Activated gamma-delta T cell treated with anti-CD3 and anti-CD28 coated beads, Interleukin-2, amount 50 U/mL, for 16 hours (primary cell): ENCODE measurements at regions not wholly inside any gene's neighbourhood (a gene's known extent, or its start where the extent isn't known, plus 50 kb on each side); places are given as distances from the start of the nearest gene placed in this dataset.
"Not testable (repeated sequence)": the region's sequence is repeated elsewhere in the genome, so short reads cannot be mapped to it uniquely, and the experiment has no call there.

Experiments used
- DNase-seq: peaks from one replicate; pipeline ENCODE4 v3.0.0-alpha.2; 2020; ENCODE audit warnings: low read depth

DNA sequence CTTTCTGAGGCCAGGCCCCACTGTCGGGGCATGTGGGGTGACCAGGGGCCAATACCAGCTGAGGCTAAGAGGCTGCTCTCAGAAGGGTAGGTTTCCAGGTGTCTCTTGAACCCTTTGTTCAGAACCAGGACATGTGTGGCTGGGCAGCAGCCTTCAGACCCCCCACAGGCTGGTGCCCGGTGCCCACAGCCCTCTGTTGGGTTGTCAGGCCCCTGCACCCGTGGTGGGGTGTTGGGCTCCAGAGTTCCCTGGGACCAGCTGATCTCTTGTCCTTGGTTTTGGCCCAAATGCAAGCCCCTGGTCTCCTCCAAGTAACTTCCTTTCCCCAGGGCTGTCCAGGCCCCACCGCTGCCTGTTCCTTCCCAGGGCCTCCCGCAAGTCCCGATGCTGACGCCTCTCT is 226.0 kb downstream of the TMEM121 start:
- DNase-seq: not testable (repeated sequence)

DNA sequence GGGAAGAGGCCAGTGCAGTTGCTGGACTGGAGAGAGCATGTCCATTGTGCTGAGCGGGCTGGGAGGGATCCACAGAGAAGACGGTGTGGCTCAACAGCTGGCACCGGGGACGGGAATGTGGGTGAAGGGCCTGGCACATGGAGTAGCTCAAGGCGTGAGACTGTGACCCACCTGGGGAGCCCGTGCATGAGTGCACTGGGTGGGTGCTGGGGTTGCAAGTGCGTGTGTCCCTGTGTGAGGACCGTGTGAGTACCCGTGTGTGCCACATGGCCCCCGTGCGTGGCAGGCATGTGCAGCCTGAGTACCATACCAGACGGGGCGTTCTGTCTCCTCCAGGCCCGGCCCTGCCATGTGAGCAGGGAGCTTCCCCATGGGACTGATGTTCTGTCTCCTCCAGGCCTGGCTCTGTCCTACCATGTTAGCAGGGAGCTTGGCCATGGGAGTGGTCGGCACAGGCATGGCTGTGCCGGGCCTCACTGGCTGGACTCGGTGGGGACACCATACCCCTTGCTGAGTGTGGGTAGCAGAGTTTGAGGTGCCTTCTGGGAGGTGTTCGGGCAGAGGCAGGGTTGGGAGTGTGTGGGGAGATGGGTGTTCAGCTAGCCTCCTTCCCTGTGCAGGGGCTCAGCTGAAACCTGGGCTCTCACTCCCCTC is 234.4 kb downstream of the TMEM121 start:
- no peak for DNase-seq

DNA sequence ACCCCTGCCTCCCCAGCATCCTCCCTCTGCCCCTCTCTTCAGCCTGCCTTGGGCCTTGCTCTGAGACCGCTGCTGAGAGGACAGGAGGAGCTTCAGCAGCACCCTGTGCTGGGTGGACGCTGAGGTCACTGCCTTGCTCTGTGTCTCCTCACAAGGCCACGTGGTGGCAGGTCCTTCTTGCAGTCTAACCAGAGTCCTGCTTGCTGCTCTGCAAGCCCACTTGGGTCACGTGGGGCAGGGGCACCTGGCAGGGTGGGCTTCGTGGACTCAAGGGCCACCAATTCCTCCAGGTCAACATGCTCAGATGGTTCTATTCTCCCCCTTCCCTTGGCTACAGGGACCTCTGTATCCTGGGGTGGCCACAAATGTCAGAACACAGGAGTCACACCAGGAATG is 235.0 kb downstream of the TMEM121 start:
- DNase-seq: not testable (repeated sequence)

DNA sequence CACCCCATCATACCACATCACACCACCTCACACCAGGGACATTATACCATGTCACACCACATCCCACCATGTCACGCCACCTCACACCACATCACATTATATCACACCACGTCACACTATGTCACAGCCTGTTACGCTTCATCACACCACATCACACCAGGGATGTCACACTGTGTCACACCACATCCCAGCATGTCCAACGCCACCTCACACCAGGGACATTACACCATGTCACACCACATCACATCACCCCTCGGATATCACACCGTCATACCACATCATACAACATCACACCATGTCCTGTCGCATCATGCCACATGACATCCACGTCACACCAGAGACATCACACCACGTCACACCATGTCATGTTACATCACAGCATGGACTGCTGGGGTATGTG is 235.5 kb downstream of the TMEM121 start:
- DNase-seq: no peak

DNA sequence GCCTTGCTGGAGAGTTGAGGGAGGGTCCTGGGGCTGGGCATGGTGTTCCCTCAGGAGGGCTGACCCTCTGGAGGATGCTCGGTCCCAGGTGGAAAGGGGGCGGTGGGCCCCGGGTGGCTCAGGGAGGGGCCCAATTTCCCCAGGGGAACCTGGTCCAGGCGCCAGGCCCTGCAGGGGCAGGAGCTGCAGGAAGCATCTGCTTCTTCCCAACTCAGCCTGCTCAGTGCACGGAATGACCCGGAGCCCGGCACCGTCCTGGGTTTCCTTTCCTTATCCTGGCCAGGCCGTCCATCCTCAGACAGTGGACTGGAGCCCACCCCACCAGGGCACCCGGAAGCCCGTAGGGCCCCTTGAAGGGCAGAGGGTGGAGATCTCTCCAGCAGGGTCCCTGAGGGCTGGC is 235.9 kb downstream of the TMEM121 start:
- DNase-seq: not testable (repeated sequence)

DNA sequence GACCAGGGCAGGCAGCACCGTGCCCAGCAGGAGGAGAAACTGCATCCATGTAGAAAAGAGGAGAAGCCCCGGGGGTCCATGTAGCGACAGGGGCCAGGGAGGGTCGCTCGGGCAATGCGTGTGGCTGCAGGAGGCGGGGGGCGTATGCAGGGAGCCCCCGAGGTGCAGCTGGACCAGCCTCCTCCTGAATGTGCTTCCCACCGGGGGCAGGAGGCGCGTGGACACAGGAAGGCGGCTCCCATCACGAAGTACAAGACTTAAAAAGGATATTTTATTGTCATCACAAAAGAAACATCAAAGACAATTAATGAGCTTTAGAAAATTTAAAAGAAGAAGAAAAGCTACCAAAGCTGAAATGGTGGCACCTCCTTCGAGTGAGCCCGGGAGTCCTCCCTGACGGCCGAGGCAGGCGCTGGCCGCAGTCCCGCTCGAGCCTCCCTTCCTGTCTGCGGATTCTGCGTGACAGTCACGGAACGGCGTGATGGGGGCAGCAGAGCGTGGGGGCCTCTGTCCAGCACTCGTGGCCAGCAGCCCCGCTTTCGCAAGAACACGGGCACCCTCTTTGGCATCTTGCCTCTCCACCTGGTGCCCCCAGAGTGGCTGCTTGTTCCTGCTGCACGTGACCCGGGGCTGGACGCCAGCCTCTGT is 238.0 kb downstream of the TMEM121 start:
- DNase-seq: not testable (repeated sequence)

DNA sequence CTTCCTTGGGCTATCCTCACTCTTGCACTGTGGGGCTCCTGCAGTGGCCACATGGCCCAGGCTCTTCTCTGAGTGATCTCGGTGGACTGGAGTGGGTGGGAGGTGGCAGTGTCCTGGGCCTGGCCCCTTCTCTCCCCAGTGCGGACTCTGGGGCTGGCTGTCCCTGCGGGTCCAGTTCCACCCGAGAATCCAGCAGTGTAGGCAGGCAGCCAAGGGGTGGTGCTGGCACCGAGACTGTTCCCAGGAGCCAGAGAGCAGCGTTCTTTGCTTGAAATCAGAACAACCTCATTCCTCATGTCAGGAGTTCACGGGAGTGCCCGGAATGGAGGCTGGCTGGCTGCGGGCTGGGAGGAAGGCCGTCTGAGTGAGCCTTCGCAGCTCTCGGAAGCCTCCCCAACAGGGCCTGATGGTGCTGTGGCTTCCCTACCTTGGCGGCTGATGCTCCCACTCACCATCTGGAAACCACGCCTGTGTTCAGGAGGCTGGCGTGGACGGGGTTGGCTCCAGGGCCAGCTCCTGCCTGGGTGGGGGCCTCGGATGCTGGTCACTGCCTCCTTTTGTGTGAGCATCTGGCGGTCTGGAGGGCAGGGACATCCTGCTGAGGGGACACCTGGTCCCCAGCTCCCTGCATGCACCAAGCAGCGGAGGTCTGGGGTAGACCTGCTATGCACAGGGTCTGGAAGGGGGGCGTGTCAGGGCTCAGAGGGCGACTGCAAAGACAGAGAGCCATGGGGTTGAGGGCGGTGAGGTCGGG is 238.9 kb downstream of the TMEM121 start:
- DNase-seq: not testable (repeated sequence)

DNA sequence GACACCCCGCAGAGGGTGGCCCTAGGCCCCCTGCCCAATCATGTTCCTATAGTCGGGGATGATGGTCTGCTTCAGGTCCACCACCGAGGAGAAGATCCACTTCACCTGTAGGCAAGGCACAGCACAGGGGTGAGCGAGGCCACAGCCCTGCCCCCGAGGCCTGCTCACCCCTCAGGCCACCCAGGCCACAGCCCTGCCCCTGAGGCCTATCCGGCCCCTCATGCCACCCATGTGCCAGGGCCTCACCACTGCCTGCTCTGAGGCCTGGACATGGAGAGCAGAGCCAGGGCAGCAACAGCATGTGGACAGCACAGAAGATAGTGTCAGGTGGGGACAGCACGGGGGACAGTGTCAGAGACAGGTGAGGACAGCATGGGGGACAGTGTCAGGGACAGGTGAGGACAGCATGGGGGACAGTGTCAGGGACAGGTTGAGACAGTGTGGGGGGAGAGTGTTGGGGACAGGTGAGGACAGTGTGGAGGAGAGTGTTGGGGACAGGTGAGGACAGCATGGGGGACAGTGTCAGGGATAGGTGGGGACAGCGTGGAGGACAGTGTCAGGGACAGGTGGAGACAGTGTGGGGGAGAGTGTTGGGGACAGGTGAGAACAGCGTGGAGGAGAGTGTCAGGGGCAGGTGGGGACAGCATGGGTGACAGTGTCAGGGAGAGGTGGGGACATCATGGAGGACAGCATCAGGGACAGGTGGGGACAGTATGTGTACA is 239.7 kb downstream of the TMEM121 start:
- DNase-seq: no peak

DNA sequence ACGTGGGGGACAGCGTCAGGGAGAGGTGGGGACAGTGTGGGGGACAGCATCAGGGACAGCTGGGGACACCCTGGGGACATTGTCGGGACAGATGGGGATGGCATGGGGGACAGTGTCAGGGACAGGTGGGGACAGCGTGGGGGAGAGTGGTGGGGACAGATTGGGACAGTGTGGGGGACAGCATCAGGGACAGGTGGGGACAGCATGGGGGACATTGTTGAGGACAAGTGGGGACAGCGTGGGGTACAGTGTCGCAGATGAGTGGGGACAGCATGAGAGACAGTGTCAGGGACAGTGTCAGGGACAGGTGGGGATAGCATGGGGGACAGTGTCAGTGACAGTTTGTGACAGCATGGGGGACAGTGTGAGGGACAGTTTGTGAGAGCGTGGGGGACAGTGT is 240.9 kb downstream of the TMEM121 start:
- DNase-seq: no peak

DNA sequence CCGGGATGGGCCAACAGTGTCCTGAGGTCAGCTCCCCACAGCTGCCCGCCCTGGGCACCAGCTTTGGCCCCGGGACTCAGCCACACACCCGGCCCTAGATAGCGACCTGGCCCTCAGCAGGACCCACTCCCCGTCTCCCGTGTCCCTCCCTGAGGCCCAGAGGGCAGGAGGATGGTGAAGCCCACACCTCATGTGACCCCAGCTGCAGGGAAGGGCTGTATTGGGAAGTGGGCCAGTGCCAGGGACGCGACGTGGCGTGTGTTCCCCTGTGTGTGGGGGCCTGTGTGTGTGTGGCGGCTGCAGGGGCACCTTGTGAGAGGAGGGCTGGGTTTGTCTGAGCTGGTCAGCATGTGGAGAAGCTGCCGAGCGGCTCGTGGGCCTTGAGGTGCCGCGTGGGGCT is 241.7 kb downstream of the TMEM121 start:
- DNase-seq: not testable (repeated sequence)

DNA sequence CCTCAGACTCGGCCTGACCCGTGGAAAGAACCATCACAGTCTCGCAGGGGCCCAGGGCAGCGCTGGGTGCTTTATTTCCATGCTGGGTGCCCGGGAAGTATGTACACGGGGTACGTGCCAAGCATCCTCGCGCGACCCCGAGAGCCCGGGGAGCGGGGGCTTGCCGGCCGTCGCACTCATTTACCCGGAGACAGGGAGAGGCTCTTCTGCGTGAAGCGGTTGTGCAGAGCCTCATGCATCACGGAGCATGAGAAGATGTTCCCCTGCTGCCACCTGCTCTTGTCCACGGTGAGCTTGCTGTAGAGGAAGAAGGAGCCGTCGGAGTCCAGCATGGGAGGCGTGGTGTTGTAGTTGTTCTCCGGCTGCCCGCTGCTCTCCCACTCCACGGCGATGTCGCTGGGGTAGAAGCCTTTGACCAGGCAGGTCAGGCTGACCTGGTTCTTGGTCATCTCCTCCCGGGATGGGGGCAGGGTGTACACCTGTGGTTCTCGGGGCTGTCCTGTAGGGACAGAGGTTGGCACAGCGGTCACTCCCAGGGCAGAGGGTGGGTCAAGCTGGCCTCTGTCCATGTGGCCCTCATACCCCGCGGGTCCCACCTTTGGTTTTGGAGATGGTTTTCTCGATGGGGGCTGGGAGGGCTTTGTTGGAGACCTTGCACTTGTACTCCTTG is 242.8 kb downstream of the TMEM121 start:
- not testable (repeated sequence) for DNase-seq

DNA sequence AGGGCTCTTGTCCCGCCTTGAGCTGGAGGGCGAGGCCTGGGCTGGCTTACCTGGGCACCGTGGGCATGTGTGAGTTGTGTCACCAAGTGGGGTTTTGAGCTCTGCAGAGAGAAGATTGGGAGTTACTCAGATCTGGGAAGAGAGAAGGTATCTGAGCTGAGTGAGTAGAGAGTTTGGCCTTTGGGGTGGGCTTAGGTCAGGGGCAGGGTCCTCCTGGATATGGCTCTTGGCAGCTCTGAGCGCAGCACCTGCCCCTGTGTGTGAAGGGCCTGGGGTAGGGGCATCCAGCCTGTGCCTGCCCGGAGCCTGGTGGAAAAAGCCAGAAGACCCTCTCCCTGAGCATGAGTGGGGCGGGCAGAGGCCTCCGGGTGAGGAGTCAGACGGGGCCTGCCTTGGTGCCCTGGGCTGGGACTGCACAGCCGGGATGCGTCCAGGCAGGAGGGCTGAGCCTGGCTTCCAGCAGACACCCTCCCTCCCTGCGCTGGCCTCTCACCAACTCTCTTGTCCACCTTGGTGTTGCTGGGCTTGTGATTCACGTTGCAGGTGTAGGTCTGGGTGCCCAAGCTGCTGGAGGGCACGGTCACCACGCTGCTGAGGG is 244.3 kb downstream of the TMEM121 start:
- DNase-seq: not testable (repeated sequence)

DNA sequence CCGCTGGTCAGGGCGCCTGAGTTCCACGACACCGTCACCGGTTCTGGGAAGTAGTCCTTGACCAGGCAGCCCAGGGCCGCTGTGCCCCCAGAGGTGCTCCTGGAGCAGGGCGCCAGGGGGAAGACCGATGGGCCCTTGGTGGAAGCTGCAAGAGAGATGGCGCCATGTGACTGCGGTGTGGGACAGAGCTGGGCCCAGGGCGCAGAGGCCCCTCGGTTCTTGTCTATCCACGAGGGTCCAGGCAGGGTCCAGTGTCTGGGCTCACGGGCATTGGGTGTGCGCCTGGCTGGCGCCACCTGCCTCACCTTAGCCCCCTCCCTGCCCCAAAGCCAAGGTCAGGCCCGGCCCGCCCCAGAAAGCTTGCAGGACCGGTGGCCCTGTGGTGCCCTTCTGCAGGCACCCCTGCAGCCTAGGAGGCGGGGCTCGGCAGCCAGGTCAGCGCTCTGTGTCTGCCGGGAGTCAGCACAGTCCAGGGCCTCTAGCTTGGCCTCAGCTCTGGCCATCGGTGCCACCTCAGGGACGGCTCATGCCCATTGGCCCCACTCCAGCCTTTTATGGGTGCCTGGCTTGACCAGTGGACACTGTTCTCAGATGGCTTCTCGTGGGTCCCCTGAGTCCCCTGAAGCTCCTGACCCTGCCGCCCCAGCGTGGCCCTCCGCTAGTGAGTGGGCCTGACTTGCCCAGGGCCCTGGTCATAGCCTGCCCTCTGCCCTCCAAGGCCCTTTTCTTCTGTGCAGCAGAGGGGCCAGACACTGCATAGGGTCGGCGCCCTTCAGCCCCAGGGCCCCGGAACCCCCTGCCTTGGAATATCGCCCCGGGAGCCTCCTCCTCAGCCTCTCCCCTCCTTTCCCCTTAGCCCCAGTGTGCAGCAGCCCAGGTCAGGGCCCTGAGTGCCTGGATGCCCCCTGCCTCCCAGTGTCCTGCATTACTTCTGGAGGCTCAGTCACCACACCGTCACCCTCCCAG is 245.2 kb downstream of the TMEM121 start:
- not testable (repeated sequence) for DNase-seq

DNA sequence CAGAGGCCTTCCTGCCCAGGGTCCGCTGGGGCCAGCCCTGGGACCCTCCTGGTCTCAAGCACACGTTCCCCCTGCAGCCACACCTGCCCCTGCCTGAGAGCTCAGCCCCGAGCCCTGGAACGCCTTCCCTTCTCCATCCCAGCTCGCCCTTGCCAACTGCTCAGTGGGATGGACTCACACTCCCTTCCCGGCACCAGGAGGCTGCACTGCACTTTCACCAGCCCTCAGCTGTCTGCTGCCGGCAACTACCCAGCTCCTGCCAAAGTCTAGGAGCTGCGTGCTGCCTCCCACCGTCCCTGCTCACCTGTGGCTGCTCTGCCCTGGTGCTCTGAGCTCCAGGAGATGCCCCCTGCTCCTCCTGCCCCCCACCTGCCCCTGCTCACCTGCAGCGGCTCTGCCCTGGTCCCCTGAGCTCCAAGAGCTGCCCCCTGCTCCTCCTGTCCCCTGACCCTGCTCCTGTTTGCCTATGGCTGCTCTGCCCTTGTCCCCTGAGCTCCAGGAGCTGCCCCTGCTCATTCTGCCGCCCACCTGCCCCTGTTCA is 246.4 kb downstream of the TMEM121 start:
- DNase-seq: not testable (repeated sequence)

DNA sequence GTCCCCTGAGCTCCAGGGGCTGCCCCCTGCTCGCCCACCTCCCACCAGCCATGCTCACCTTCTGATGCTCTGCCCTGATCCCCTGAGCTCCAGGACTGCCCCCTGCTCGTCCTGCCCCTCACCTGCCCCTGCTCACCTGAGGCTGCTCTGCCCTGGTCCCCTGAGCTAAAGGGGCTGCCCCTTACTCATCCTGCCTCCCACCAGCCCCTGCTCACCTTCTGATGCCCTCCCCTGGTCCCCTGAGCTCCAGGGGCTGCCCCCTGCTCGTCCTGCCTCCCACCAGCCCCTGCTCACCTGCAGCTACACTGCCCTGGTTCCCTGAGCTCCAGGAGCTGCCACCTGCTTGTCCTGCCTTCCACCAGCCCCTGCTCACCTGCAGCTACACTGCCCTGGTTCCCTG is 247.2 kb downstream of the TMEM121 start:
- DNase-seq: no peak

DNA sequence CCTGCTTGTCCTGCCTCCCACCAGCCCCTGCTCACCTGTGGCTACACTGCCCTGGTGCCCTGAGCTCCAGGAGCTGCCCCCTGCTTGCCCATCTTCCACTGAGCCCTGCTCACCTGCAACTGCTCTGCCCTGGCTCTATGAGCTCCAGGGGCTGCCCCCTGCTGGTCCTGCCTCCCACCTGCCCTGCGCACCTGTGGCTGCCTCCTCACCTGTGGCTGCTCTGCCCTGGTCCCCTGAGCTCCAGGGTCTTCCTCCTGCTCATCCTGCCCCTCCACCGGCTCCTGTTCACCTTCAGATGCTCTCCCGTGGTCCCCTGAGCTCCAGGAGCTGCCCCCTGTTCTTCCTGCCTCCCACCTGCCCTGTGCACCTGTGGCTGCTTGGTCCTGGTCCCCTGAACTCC is 247.6 kb downstream of the TMEM121 start:
- no peak for DNase-seq

DNA sequence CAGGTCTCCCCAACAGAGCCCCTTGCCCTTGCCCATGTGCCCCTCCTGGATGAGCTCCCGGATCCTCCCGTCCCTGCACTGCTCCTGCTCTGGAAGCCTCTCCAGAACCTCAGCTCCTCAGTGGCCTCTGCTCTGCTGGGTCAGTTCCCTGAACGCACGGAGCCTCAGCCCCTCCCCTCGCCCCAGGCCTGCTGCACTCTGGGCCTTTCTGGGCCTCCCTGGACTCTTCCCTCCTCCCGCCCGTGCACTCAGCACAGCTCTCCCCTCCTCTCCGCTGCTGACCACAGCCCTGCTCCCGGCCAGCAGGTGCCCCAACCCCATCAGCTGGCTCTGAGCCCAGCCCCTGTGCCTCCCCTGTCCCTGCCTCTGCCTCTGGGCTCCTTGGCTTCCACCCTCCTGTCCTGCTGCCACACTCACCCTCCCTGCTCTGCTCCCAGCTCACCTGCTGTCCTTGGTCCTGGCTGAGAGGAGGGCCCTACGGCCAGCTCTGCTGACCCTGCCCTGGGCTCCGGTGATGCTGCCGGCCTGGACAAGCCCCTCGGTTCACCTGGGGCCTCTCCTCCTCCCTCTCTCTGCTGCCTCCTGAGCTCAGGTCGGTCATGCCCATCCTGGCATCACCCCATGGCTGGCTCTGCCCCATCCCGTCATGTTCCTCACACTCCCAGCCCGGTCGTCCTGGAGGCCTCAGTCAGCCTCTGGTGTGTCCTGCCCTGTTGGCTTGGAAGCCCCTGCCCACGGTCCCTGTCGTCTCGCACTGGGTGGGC is 248.4 kb downstream of the TMEM121 start:
- not testable (repeated sequence) for DNase-seq

DNA sequence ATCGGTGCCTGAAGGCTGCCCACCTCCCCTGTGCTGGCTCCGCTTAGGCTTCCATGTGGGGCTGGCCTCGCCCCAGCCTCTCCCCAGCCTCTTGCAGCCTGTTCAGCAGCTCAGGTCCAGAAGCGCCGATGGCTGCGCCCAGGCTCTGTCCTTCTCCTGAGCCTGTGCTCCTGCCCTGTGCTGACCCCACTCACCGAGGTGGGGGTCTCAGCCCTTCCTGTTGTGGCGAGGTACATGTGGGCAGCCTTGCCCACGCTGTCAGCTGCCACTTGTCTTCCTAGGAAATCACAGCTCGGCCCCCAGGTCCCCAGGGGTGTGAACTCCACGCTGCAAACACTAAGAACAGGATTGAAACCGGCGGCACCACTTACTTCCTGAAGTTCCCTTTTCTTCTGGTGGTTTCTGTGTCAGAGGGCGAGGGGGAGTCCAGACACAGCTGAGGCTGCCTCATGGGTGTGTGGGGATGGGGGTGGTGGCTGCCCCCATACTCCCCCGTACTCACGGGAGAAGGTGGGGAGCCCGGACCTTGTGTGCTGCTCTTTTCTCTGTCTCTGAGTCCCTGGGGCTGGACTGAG is 249.1 kb downstream of the TMEM121 start:
- DNase-seq: not testable (repeated sequence)

DNA sequence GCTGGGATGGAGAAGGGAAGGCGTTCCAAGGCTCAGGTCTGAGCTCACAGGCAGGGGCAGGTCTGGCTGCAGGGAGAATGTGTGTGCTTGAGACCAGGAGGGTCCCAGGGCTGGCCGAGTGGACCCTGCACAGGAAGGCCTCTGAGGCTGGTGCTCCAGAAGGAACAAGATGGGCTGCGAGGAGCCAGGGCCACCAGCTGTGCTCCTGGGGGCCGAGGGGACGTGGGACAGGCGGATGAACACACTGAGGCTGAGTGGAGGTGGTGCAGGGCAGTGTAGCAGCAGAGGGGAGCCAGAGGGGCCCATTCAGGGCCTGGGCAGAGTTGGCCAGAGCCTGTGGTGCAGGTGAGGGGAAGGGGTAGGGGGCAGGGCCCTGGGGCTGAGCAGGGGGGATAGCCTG is 249.7 kb downstream of the TMEM121 start:
- DNase-seq: not testable (repeated sequence)
